ENCODE measurements at regions not wholly inside any gene's neighbourhood (a gene's known extent, or its start where the extent isn't known, plus 50 kb on each side); places are given as distances from the start of the nearest gene placed in this dataset.

DNA sequence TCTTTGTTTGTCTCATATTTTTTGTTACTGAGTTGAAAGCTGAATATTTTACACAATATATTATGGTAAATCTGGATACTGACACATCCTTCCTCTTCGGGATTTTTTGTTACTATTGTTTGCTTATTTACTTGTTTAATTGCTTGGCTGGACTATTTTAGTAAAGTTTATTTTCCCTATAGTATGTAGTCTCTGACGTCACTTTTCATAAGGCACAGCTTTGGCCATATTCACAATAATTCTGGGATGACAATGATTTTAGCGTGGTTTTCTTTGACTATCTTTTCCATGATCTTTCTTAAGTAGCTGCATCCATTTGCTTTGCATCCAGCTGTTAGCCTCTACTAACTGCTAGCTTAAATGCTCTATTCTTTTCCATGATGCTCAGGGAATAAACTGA is 552.4 kb downstream of the VGLL3 start:
- TF ChIP-seq, protein P1, sequence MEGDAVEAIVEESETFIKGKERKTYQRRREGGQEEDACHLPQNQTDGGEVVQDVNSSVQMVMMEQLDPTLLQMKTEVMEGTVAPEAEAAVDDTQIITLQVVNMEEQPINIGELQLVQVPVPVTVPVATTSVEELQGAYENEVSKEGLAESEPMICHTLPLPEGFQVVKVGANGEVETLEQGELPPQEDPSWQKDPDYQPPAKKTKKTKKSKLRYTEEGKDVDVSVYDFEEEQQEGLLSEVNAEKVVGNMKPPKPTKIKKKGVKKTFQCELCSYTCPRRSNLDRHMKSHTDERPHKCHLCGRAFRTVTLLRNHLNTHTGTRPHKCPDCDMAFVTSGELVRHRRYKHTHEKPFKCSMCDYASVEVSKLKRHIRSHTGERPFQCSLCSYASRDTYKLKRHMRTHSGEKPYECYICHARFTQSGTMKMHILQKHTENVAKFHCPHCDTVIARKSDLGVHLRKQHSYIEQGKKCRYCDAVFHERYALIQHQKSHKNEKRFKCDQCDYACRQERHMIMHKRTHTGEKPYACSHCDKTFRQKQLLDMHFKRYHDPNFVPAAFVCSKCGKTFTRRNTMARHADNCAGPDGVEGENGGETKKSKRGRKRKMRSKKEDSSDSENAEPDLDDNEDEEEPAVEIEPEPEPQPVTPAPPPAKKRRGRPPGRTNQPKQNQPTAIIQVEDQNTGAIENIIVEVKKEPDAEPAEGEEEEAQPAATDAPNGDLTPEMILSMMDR (conservative IDR thresholded peaks at IDR 0.05; ENCODE audit: low read length): no peak
- TF ChIP-seq EZH2phosphoT487 (IDR thresholded peaks at IDR 0.05; ENCODE audit: borderline replicate concordance, low read depth, low read length): no peak

All from OCI-LY7 (cell line).